Kasumi-1 (cell line): ENCODE measurements at regions not wholly inside any gene's neighbourhood (a gene's known extent, or its start where the extent isn't known, plus 50 kb on each side); places are given as distances from the start of the nearest gene placed in this dataset.
"Not testable (repeated sequence)": the region's sequence is repeated elsewhere in the genome, so short reads cannot be mapped to it uniquely, and the experiment has no call there.

Source experiments
- DNase-seq, 2 experiments: peaks; one replicate each; lab custom pipeline; 2025; lab: John Stamatoyannopoulos, UW

DNA sequence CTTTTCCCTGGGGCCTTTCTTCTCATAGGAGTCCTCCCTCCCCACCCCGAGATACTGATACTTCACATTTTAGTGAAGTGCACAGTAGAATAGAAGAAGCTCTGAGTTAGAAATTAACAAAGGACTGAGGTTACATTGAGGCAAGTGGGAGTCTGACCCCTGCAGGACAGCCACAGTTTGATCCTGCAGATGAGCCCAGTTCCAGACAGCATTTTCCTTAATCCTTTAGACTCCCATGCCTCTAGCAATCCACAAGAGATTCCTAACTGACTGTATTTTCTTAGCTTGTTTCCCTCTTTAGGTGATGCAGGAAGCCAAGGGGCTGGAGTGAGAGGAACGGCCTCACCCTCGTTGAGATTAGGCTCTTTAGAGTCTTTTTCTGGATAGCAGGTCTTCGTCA, 204.0 kb downstream of the CYRIA start:
- DNase-seq = no peak

DNA sequence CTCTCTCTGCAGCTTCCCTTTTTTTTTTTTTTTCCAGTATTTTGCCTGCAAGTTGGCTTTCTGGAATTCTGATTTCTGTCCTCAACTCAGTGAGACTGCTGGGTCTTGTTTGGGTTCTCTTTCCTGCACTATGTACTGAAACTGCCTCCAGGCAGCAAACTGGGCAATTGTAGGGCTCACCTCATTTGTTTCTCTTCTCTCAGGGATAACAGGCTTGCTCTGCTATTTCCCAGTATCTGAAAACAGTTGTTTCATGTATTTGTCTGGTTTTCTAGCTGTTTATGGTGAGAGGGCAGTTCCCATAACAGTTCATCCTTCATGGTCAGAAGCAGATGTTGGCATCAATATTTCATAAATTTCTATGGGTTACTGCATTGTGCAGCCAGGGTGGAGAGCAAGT, 206.0 kb downstream of the CYRIA start:
- no peak for DNase-seq

DNA sequence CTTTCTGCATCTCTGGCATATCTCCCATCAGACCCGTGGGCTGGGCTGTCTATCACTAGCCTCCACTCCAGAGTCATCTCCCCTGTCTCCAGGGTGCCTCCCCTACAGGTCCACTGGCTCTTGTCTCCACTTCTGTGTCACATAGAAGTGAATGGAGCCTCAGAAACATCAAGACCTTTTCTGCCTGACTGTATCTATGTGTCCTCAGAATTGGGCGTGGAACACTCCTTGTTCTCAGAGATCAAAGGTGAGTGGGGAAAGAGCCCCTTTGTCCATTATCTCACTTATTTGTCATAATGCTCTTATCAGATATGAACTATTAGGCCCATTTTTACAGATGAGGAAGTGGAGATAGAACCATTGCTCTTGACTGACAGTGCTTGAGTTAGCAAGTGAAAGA, 211.0 kb downstream of the CYRIA start:
- no peak for DNase-seq

DNA sequence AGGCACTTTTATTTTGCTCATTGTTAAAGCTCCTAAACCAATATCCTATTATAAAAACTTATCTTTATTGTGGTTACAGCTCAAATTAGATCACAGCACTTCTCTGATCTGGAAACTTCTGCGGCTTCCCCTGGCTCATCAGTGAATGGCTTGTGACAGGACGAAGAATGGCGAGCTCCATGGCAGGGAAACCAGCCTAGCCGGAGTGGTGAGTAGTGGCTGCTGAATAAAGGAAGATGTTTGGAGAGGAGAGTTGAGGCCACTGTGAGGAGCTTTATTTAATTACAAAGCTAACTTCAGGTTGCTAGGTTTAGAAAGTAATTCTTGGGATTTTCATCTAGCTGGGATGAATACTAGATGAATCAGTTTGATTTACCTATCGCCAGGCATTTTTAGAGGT, 213.5 kb downstream of the CYRIA start:
- DNase-seq = no peak

DNA sequence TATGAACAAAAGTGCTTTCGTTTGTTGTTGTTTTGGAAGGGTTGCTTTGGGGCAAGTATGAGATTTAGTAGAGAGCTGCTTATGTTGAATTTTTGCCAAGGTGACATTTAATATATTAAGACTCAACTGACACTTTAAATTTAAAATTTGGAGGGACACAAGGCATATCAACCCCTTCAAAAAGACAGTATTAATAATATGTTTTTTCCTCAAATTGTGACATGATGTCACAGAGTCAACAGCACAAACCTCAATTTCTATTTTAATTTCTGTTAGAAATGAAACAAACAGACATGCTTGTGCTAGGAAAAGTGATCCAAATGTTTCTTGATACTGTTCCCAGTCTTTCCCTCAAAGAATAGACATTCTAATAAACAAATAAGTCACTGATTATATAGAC, 218.9 kb downstream of the CYRIA start:
- DNase-seq = no peak

DNA sequence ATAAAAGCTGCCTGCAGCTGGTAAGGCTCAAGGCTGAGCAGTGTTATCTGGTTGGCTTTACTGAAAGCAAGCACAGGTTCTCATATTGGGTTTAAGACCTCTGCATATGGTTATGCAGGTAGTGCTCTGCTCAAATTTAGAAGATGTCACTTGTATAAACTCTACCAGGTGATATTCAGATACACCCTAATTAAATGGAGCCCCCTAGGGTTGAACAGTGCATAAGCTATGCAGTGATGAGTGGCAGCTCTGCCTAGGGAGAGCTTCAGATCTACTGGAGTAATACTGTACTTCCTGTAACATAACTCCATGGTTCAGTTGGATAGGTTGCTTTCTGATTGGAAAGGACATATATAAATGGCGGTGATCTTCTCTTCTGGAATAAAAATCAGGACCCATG, 222.7 kb downstream of the CYRIA start:
- DNase-seq = no peak

DNA sequence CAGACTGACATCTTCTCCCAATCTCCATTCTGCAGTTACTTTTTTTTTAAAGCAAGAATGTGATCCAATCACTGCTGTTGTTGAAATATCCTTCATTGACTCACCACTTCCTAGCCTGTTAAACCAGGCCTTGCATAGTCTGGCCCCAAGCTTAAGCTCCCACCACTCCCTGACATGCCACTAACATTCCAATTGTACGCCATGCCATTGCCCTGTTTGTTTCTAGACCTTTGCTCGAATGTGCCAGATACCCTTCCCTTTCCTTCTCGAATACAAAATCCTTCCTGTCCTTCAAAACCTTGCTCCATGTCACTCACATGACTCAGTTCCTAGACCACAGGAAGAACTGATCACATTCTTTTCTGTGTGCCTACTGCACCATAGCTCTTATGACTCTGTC, 224.2 kb downstream of the CYRIA start:
- no peak for DNase-seq

DNA sequence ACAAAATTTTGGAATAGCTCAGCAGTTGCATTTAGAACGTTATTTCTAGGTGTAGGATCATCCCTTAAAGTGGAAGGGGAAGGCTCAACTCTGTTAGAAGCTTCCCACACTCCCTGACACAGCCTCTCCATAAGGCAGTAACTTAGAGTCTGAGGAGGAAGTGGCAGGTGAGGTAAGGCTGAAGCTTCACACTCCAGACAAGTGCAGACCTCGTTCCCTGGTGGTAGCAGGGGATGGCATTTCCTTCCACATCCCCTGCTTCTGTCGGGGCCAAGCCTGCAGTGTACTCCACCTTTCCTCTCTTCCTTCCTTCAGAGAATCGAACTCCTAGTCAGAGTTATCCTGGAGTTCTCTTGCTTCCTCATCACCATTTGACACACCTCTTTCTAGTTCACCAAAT, 224.7 kb downstream of the CYRIA start:
- no peak for DNase-seq

DNA sequence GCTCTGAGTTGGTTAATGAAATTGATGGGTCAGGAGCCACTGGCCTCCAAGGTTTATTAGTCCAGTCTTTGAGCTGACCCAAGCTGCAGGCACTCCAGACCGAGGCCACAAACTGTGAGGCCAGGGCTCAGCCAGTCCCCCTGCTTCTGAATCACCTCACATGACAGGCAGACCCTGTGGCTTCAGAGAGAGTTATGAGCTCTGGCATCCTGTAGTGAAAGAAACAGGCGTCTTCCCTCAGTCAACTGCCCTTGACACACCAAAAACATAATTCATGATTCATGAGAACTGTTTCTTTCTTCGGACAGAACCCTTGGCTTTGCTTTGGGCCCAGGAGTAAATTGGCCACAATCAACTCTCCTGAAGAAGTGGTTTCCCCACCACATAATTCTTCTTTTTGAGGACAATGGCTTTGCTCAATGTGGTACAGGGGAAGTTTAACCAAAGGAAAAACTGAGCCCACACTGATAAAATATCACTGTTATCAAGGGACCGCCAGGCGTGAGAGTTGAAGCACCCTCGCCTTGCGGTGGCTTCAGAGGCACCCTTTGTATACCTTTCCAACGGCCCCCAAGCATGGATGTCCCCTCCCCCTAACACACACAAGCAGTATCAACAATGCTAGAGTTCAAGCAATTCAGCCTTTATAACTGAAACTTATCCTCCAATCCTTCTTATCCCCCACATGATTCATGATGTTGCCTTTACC, 226.9 kb downstream of the CYRIA start:
- no peak for DNase-seq

DNA sequence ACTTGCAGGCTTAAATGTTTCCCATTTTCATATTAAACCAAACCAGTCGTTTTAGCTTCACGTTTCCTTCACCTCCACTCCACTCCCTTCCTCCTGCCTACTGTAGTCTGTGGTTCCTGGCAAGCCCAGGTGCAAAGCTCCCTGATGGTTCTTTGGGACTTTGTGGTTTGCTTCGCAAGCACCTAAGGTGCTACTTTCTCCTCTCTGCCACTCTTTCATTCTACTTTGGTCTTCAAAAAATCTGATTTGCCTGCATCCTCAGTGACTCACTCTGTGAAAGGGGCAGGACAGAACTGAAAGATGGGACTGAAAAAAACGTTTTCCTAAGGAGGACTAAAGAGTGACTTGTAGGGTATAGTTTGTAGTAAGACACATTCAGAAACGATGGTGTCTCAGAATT, 228.4 kb downstream of the CYRIA start:
- no peak for DNase-seq

DNA sequence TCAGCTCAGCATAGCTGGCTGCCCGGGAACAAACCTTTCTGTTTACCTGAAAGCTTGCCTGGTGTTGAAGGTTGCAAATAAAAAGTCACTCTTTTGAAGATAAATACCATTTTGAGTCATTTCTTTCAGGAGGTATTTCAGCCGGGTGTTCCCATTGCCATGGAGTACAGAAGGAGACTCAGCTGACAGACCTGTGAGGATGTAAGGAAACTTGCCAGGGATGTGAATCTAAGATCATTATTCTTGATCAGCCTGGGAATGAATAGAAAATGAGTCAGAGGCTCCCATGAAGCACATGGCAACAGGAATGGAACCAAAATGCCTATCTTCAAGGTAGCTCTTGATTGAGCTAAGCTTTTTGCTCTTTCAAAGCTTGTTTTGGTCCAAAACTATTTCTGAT, 231.2 kb downstream of the CYRIA start:
- no peak for DNase-seq

DNA sequence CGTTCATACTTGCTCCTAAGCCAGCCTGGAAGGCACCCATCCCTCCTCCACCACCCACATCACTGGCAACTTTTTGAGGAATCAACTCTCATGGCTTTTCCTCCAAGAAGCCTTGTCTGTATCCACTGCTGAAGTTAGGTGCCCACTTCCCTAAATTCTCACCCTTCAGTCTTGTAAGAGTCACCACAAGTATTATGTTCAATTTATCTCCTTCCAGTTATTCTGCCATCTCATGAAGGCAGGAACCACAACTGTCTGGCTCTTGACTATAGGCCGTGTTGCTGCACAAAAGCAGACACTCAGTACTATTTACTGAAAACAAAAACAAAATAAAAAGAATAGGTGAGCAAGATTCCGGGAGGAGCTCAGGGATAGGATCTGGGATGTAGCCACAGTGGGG, 234.8 kb downstream of the CYRIA start:
- no peak for DNase-seq

DNA sequence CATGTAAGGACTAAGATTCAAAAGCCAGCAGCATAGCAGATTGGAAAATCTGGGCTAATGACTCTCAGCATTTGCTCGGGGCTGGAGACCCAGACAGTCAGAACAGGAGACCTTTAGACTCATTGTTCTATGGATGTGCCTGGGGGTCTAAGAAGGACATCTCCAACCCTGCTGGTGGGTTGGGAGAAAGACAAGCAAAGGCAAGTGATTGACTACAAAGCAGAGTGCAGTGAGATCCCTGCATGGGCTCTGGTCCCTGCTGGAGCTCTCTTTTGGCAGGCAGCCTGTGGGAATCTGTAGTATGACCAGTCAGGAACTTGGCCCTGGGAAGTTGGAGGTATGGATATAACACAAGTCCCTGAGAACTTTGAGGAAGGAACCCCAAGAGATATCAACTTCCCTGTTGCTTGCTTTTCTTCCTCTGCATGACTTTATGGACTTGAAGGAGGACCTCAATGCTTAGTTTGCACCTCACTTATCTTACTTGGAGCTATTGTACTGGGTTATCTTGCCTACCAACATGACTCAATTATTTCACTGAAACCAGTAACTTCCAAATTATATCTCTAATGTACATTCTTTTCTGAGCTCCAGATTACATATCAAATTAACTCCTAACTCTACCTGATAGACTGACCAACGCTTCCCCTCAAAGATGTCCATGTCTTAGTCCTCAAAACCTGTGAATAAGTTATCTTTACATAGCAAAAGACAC, 236.0 kb downstream of the CYRIA start:
- DNase-seq = no peak

DNA sequence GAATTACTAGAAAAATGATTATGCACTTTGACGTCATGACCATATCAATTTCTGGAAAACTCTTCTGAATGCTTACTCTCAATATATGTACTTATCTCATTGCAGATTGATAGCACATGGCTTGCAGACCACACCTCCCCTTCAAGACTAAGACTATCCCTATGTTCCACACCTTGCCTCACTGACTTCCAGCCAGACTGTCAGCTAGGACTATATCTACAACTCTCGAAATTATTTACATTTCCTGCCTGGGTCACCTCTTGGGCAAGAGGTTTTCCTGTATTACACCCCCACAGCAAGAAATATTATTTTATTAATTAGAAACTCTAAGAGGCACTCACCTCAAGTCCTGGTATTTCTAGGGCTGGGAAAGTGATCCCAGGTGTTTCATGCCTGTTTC, 236.6 kb downstream of the CYRIA start:
- DNase-seq = no peak

DNA sequence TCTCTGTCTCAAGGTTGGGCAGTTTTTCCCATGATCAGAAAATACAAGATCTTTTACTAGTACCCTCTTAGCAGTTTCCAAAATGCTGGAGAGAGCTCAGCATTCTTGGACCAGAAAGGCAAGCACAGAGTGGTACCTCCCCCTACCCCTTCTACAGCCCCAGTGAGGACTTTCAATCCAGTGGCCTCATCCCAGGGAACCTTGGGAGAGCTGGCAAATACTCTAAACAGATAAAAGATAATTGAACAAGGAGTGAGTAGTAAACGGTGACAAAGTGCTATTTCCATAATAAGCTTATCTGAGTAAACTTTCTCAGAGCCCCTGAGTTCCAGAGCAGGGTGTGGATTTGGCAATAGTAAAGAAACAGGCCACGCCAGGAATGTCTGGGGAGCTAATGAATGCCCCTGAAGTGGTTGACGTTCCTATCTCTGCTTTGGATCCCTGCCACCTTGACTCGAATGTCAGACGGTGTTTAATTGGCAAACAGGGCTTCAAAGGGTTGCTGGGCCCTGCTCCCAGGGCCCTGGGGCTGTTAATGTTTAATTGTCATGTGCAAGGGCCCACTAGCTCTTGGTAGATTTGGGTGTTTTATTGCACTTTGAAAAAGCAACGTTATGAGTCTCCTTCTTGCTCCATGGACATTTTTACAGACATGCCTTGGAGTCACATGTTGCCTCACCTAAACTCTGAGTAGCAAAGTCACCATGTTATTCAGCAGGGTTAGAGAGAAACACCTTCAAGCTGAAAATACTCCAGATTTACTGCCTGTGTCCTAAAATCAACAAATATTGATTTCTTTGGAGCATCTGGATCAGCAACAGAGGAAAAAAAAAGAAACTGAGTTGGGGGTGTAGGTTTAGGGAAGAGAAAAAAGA, 239.9 kb downstream of the CYRIA start:
- no peak for DNase-seq

DNA sequence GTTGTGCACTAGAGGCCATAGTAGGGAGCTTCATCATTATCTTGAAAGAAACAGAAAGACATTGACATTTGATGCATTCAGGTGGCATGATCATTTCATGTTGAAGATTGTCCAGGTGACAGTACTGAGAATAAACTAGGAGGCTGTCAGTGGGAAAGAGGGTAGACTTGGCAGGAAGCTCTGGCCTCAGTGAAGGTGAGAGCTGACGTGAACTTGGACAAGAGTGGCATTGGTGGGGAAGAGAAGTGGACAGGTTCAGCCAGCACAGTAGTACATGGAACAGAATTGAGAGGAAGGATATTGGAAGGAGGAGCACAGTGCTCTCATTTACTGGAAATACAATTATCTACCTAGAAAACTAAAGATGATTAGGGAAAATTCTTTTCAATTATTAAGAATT, 245.2 kb downstream of the CYRIA start:
- no peak for DNase-seq

DNA sequence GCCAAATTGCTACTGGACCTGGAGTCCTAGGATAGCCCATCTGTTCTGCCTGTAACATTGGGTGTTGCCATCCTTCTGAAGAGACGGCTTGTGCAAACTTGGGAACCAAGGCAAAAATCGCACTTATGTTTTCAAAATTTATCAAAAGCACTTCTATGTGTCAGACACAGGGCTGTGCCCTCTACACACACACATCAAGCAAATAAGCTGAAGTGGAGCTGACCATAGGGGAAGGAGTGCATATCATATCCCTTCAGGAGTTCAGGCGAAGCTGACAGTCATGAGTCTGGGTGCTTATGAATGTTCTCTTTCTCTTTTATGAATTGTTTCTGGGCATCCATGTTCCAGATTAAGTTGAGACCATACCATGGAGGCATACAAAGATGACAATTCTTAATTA, 247.9 kb downstream of the CYRIA start:
- DNase-seq = no peak

DNA sequence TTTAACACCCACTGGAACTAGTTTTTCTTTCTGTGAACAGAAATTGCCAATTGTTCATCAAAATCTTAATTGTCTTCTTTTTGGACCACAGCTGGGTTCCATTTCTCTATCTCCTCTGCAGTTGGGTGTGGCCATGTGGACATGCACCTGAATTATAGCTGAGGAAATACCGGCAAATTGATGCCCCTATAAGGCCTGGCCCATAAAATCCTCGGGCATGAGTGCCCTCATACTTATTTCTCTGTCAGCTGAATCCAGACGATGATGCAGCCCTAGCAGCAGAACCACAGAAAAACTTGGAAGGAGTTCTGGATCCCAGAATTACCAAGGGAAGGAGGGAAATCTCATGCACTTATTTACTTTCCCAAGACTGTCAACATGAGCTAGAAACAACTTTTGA, 249.0 kb downstream of the CYRIA start:
- no peak for DNase-seq

DNA sequence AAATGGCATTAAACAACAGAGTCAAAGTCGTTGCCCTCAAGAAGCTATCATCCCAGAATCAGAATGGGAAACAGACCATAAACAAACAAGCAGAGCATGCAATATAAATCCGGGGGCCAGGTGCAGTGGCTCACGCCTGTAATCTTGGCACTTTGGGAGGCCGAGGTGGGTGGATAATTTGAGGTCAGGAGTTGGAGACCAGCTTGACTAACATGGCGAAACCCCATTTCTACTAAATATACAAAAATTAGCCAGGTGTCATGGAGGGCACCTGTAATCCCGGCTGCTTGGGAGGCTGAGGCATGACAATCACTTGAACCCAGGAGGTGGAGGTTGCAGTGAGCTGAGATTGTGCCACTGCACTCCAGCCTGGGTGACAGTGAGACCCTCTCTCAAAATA, 249.8 kb downstream of the CYRIA start:
- DNase-seq = not testable (repeated sequence)

DNA sequence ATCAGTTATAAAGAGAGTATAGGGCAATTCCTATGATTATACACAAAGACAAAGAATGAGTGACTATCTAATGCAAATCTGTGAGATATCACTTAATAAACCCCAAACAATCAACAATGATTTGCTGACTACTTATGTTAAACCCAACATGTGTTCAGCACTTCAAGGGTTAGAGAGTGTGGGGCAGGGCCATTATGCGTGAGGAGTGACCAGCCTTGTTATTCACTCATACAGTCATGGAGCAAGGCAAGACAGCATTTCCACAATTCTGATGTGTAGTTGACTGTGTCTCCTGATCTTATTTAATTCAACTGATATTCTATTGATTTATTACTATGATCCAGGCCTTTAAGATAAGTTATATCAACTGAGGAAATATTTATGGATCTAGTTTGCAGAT, 251.7 kb downstream of the CYRIA start:
- DNase-seq = no peak

DNA sequence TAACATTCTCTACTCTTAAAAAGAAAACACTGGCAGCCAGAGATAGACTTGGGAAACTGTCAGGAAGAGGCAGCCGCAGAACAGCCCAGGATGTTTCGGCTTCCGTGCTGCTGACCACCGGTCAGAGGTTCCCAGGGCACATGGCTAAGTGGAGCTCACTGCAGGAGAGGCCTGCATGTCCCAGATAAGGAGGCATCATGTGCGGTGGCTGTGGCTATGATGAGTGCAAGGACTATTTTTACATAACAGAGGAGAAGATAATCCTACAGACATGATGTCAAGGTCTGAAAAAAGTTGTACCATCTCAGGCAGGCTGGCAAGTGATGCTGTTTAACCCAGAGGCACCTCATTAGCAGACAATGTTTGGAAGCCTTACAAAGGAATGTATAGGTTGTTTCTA, 252.3 kb downstream of the CYRIA start:
- no peak for DNase-seq

DNA sequence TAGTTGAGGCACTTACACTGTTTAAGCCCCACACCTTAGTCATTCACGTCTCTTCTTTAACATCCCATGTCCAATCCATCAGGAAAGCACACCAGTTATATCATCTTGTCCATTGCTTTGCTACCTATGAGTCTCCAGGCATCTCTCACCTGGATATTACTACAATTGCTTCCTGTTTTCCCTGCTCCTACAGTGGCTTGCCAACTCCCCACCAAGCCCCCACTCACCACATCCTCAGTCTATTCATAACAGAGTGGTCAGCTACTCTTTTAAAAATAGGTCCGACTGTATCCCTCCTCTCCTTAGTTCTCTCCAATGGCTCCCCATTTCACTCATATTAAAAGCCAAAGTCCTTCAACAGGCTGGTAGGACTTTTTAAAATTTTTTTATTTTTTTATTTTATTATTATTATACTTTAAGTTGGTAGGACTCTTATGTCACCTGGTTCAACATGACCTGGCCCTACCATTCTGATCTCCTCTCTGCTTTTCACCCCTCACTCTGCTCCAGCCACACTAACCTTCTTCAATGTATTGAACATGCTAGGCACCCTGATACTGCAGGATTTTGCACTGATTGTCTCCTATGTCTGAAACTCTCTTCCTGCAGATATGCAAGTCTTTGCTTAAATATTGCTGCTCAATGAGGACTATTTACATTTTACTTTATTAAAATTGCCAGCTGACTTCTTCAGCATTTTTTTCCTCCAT, 253.2 kb downstream of the CYRIA start:
- DNase-seq = no peak
